Nephron (organoid): ENCODE measurements at regions not wholly inside any gene's neighbourhood (a gene's known extent, or its start where the extent isn't known, plus 50 kb on each side); places are given as distances from the start of the nearest gene placed in this dataset.
A peak's percentile ranks its signal among the peaks of the same experiment; 100 is the strongest.

ENCODE experiments used
- H3K27ac Mint-ChIP-seq, 3 experiments: 2 replicates each; pipeline ENCODE4 v1.8.0; 2020; ENCODE audit warnings: mixed read lengths in 3 of 3, mild to moderate bottlenecking in 2 of 3, moderate library complexity in 1 of 3
- H3K27me3 Mint-ChIP-seq: 2 replicates; pipeline ENCODE4 v1.8.0; 2021; ENCODE audit warnings: low read depth, mild to moderate bottlenecking, moderate library complexity, mixed read lengths
- H3K36me3 Mint-ChIP-seq: 2 replicates; pipeline ENCODE4 v1.8.0; 2020; ENCODE audit warnings: low read depth, mixed read lengths
- H3K4me1 Mint-ChIP-seq: 2 replicates; pipeline ENCODE4 v1.8.0; 2020; ENCODE audit warnings: mixed read lengths
- H3K4me3 Mint-ChIP-seq, 3 experiments: 2 replicates each; pipeline ENCODE4 v1.8.0; 2020; ENCODE audit warnings: mild to moderate bottlenecking in 3 of 3, mixed read lengths in 3 of 3, moderate library complexity in 2 of 3
- H3K9me3 Mint-ChIP-seq: 2 replicates; pipeline ENCODE4 v1.8.0; 2020; ENCODE audit warnings: mixed read lengths
- CTCF ChIP-seq, 3 experiments: fragments of 200-600 bp; sonication (generic); IDR thresholded peaks; one replicate each; pipeline ENCODE4 v1.5.0; 2021; ENCODE audit warnings: antibody characterized with exemption in 3 of 3; ENCODE audit not compliant: unreplicated experiment in 3 of 3

GRCh38 chr20:39283464-39283863, 321.3 kb downstream of the DHX35 start:
- peaks cover 16% of the 10 kb centered on the region for H3K9me3 Mint-ChIP-seq
- H3K4me3 Mint-ChIP-seq = no peak overlapping the region
- H3K36me3 Mint-ChIP-seq = peaks cover 13% of the 10 kb centered on the region
- H3K27me3 Mint-ChIP-seq = peaks cover 27% of the 10 kb centered on the region
- TF ChIP-seq CTCF (IDR thresholded peaks at IDR 0.05; ENCODE audit: unreplicated experiment in 3 of 3) = no peak
- H3K27ac Mint-ChIP-seq = no peak overlapping the region
- H3K4me1 Mint-ChIP-seq = no peaks in the 10 kb centered on the region

- no peak for TF ChIP-seq CTCF (IDR thresholded peaks at IDR 0.05; ENCODE audit: unreplicated experiment in 3 of 3)
- no peak overlapping the region for H3K27ac Mint-ChIP-seq
- H3K36me3 Mint-ChIP-seq = peaks cover 6% of the 10 kb centered on the region
- H3K27me3 Mint-ChIP-seq = peaks cover 27% of the 10 kb centered on the region
- H3K9me3 Mint-ChIP-seq = peaks cover 8% of the 10 kb centered on the region
- no peaks in the 10 kb centered on the region for H3K4me1 Mint-ChIP-seq
- no peak overlapping the region for H3K4me3 Mint-ChIP-seq
These were observed 320.5 kb downstream of the DHX35 start for GRCh38 chr20:39282619-39283092.

GRCh38 chr20:39280875-39281274, 318.7 kb downstream of the DHX35 start:
- H3K4me3 Mint-ChIP-seq = no peak overlapping the region

GRCh38 chr20:39278230-39278788, 316.2 kb downstream of the DHX35 start:
- Mint-ChIP-seq H3K36me3 (no peaks in the 10 kb centered on the region), H3K4me3 (no peak overlapping the region), H3K9me3 (peaks cover 13% of the 10 kb centered on the region), H3K27me3 (peaks cover 21% of the 10 kb centered on the region), H3K4me1 (no peaks in the 10 kb centered on the region), H3K27ac (peak overlapping the region in 1 of 3 experiments; percentile 20)
- no peak for TF ChIP-seq CTCF (IDR thresholded peaks at IDR 0.05; ENCODE audit: unreplicated experiment in 3 of 3)

More at GRCh38 chr20:39280875-39281274, 318.7 kb downstream of the DHX35 start:
- peaks cover 23% of the 10 kb centered on the region for H3K27me3 Mint-ChIP-seq
- no peaks in the 10 kb centered on the region for H3K4me1 Mint-ChIP-seq
- H3K9me3 Mint-ChIP-seq = peaks cover 8% of the 10 kb centered on the region
- no peak for TF ChIP-seq CTCF (IDR thresholded peaks at IDR 0.05; ENCODE audit: unreplicated experiment in 3 of 3)
- no peak overlapping the region for H3K27ac Mint-ChIP-seq
- H3K36me3 Mint-ChIP-seq = no peaks in the 10 kb centered on the region

GRCh38 chr20:39277185-39277584, 315.0 kb downstream of the DHX35 start:
- no peaks in the 10 kb centered on the region for H3K36me3 Mint-ChIP-seq

More at GRCh38 chr20:39277185-39277584, 315.0 kb downstream of the DHX35 start:
- TF ChIP-seq CTCF (IDR thresholded peaks at IDR 0.05; ENCODE audit: unreplicated experiment in 3 of 3) = no peak
- H3K4me3 Mint-ChIP-seq = no peak overlapping the region
- H3K9me3 Mint-ChIP-seq = peaks cover 13% of the 10 kb centered on the region
- no peak overlapping the region for H3K27ac Mint-ChIP-seq
- H3K27me3 Mint-ChIP-seq = peaks cover 14% of the 10 kb centered on the region
- no peaks in the 10 kb centered on the region for H3K4me1 Mint-ChIP-seq
